Left kidney (tissue), 1 donor: ENCODE measurements at regions not wholly inside any gene's neighbourhood (a gene's known extent, or its start where the extent isn't known, plus 50 kb on each side); places are given as distances from the start of the nearest gene placed in this dataset.
"Not testable (repeated sequence)": the region's sequence is repeated elsewhere in the genome, so short reads cannot be mapped to it uniquely, and the experiment has no call there.

Experiments
- DNase-seq: peaks from one replicate; pipeline ENCODE4 v3.0.0-alpha.2; 2013

- DNase-seq = no peak
Observed at GRCh38 chr1:201637282-201638079, 98.6 kb downstream of the NAV1 start.

GRCh38 chr1:201639391-201639790 is 100.5 kb downstream of the NAV1 start:
- no peak for DNase-seq

GRCh38 chr1:201639826-201640225 is 100.9 kb downstream of the NAV1 start:
- DNase-seq = no peak

GRCh38 chr1:201640624-201641023 is 101.7 kb downstream of the NAV1 start:
- DNase-seq = no peak

GRCh38 chr1:201641524-201642253 is 102.8 kb downstream of the NAV1 start:
- no peak for DNase-seq

- DNase-seq = no peak
Observed at GRCh38 chr1:201643835-201644104, 104.8 kb downstream of the NAV1 start.

- no peak for DNase-seq
Observed at GRCh38 chr1:201644197-201644596, 105.3 kb downstream of the NAV1 start.

GRCh38 chr1:201645000-201645399 is 106.1 kb downstream of the NAV1 start:
- DNase-seq = not testable (repeated sequence)

GRCh38 chr1:201645956-201646355 is 107.0 kb downstream of the NAV1 start:
- no peak for DNase-seq

- DNase-seq = no peak
Observed at GRCh38 chr1:201646411-201647022, 107.6 kb downstream of the NAV1 start.

GRCh38 chr1:201647094-201647493 is 108.2 kb downstream of the NAV1 start:
- DNase-seq = no peak

- DNase-seq = no peak
Observed at GRCh38 chr1:201647722-201648065, 108.8 kb downstream of the NAV1 start.

GRCh38 chr1:201648066-201648906 is 109.4 kb downstream of the NAV1 start:
- peak; percentile 53 for DNase-seq

- no peak for DNase-seq
Observed at GRCh38 chr1:201648907-201649721, 110.2 kb downstream of the NAV1 start.

- DNase-seq = peak; percentile 77
Observed at GRCh38 chr1:201649761-201650622, 111.1 kb downstream of the NAV1 start.

- DNase-seq = no peak
Observed at GRCh38 chr1:201650623-201650933, 111.7 kb downstream of the NAV1 start.

- DNase-seq = no peak
Observed at GRCh38 chr1:201652181-201652580, 113.3 kb downstream of the NAV1 start.

GRCh38 chr1:201653233-201653632 is 114.3 kb downstream of the NAV1 start:
- DNase-seq = no peak

- no peak for DNase-seq
Observed at GRCh38 chr1:201653883-201654282, 115.0 kb downstream of the NAV1 start.

- peak; percentile 52 for DNase-seq
Observed at GRCh38 chr1:201655243-201655642, 116.3 kb downstream of the NAV1 start.

- DNase-seq = no peak
Observed at GRCh38 chr1:201655910-201656309, 117.0 kb downstream of the NAV1 start.
